ENCODE measurements at regions not wholly inside any gene's neighbourhood (a gene's known extent, or its start where the extent isn't known, plus 50 kb on each side); places are given as distances from the start of the nearest gene placed in this dataset.
A peak's percentile ranks its signal among the peaks of the same experiment; 100 is the strongest.
"Not testable (repeated sequence)": the region's sequence is repeated elsewhere in the genome, so short reads cannot be mapped to it uniquely, and the experiment has no call there.

DNA sequence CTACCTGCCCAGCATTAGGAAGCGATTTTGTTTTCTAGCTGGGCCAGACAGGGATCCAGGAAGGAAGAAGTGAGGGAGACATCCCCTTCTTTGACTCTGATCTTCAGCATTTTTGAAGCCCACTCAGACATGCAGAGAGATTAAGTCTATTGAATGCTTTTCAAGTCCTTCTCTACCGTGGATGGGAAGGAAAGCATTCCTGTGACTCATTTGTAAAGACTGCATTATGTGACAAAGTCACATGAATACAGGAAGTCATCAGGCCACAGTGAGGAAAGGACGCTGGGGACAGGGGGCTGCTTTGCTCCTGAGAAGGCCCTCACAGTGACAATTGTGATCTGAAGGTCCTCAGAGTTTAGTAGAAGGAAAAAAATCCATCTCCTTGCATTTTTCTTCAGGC lies 67.4 kb upstream of the GBA3 start:
- intact Hi-C loops (cut with DNase I): no loop called here
- ATAC-seq (peak; percentile 32), DNase-seq (ENCODE audit: low spot score) (no peak)

DNA sequence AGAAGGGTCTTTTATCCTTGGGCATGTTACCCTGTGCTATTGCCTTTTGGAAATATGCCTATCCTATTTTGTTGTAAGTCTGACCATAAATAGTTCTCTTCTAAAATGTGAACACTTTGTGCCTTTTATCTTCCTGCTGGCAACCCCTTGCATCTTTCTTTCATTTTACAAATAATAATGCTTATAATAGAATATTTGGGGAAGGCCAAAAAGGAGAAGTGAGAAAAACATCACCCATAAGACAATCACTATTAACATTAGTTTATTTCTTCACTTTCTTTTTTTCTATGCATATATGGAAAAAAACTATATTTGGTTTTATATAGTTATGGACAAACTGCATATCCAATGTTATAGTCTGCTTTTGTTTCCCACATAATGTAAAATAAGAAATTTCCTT lies 64.9 kb upstream of the GBA3 start:
- intact Hi-C loops (cut with DNase I); ATAC-seq; DNase-seq (ENCODE audit: low spot score): not testable (repeated sequence)

DNA sequence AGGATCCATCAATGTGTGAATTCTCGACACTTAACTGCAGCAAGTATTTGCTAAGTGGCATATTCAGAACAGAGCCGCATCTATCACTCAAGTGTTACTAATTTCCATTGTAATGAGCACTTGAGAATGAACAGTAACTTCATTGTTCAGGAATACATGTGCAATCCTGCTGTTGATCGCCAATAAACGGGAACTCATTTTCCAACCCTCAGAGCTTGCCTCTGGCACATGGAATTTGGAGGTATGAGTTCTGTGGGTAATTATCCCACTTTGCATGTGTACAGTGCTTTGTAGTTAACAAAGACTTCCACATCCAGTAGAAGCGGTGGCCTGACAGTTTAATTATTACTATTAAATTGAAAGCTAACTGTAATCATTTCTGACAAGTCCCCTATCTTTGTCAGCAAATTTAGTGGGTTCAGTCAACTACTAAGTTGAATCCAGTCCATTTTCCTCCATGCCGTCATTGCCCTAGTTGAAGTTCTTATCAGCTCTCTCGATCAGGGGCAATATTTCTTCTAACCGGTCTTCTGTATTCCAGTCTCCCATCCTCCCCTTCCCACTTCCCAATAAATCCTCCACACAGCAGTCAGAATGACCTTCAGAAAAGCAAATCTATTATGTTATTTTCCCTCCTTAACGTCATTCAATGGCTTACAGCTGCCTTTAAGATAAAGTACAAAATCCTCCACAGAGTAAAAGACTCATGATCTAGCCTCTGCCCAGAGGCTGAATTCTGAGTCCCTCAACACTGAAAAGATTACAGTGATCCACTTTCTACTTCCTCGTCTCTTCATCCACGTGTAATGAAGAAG lies 62.4 kb upstream of the GBA3 start:
- DNase-seq (ENCODE audit: low spot score); intact Hi-C loops (cut with DNase I); ATAC-seq: not testable (repeated sequence)

GRCh38 chr4:22631167-22631566 lies 61.6 kb upstream of the GBA3 start:
- intact Hi-C loops (cut with DNase I); DNase-seq (ENCODE audit: low spot score); ATAC-seq: not testable (repeated sequence)

DNA sequence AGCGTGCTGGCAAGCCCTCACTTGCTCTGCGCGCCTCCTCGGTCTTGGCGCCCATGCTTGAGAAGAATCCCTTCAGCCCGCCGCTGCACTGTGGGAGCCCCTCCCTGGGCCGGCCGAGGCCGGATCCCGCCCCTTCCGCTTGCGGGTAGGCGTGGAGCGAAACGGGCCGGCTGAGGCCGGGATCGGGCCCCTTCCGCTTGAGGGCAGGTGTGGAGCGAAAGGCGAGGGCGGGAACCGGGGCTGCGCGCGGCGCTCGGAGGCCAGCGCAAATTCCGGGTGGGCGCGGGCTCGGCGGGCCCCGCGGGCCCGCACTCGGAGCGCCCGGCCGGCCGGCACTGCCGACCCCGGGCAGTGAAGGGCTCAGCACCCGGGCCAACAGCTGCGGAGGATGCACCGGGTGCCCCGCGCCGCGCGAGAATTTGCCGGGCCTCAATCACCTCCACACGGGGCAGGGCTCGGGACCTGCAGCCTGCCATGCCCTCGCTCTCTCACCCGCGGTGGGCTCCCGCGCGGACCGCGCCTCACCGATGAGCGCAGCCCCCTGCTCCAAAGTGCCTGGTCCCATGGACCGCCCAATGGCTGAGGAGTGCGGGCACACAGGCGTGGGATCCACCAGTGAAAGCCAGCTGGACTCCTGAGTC lies 58.1 kb upstream of the GBA3 start:
- intact Hi-C loops (cut with DNase I): no loop called here
- DNase-seq (ENCODE audit: low spot score) (no peak), ATAC-seq (no peak)

DNA sequence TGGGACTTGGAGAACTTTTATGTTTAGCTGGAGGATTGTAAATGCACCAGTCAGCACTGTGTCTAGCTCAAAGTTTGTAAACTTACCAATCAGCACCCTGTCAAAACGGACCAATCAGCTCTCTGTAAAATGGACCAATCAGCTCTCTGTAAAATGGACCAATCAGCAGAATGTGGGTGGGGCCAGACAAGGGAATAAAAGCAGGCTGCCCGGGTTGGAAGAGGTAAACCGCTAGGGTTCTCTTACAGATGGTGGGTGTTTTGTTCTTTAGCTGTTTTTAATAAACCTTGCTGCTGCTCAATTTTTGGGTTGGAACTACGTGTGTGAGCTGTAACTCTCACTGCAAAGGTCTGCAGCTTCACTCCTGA lies 57.6 kb upstream of the GBA3 start:
- intact Hi-C loops (cut with DNase I); ATAC-seq; DNase-seq (ENCODE audit: low spot score): not testable (repeated sequence)

DNA sequence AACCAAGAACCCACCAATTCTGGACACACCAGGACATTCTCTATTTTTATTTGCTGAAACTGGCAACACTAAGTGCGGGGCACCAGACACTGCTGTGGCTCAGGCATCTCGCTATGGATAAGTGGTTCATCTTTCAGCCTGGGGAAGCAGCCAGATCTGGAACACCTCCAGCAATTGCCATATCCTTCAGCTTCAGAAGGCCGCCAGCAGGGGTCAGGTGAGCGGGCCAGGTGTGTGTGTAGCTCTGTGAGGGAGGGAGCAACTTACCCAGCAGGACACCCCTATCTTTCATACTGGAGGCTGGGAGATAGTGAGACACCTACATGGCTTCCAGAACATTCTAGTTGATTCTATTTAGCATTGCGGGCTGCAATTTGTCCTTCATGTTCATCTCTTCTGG lies 57.0 kb upstream of the GBA3 start:
- ATAC-seq (no peak), DNase-seq (ENCODE audit: low spot score) (no peak)
- intact Hi-C loops (cut with DNase I): no loop called here

DNA sequence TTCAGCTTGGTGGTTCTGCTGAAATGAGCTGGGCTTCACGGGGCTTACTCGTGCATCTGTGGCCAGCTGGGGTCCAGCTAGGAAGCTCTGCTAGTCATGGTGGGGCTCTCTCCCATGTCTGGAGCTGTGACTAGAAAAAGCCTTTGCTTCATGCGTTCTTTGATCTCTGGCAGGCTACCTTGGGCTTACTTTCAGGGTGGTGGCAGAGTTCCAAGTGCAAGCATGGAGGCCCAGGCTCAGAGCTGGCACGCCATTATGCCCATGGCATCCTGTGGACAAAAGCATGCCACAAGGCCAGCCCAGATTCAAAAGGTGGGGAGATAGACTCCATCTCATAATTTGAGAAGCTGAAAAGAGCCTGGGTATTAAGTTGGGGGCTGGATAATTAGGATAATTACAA lies 55.4 kb upstream of the GBA3 start:
- intact Hi-C loops (cut with DNase I): no loop called here
- no peak for DNase-seq (ENCODE audit: low spot score)
- ATAC-seq: no peak

Measured in sciatic nerve (tissue), 2 donors.